OCI-LY3 (cell line): ENCODE measurements at regions not wholly inside any gene's neighbourhood (a gene's known extent, or its start where the extent isn't known, plus 50 kb on each side); places are given as distances from the start of the nearest gene placed in this dataset.

ENCODE experiments used
- H2AFZ ChIP-seq: fragments of 200-600, 300-600 bp; shearing (Covaris generic); 2 replicates; pipeline ENCODE4 v1.6.0; 2014; ENCODE audit warnings: antibody characterized with exemption, low read depth, low read length
- H3K27ac ChIP-seq: fragments of 200-600, 300-600 bp; sonication (generic); 2 replicates; pipeline ENCODE4 v1.5.1; 2014; ENCODE audit warnings: mild to moderate bottlenecking, low read length, moderate library complexity, mixed read lengths
- H3K27me3 ChIP-seq: fragments of 200-600, 300-600 bp; sonication (generic); 2 replicates; pipeline ENCODE4 v1.6.1; 2014; ENCODE audit warnings: low read depth, low read length, mixed read lengths
- H3K36me3 ChIP-seq: fragments of 200-600, 300-600 bp; sonication (generic); replicated peaks from 2 replicates; pipeline ENCODE3; 2014; ENCODE audit warnings: low read depth, low read length, mixed read lengths
- H3K4me1 ChIP-seq: fragments of 300-600, 200-600 bp; sonication (generic); 2 replicates; pipeline ENCODE4 v1.6.1; 2014; ENCODE audit warnings: low read length, mixed read lengths
- H3K4me2 ChIP-seq: fragments of 200-600, 300-600 bp; sonication (generic); 2 replicates; pipeline ENCODE4 v1.6.1; 2014; ENCODE audit warnings: low read length, mixed read lengths
- H3K4me3 ChIP-seq: fragments of 300-600, 200-600 bp; sonication (generic); 2 replicates; pipeline ENCODE4 v1.5.1; 2014; ENCODE audit warnings: antibody characterized with exemption, mild to moderate bottlenecking, low read length, moderate library complexity
- H3K79me2 ChIP-seq: fragments of 300-600, 200-600 bp; shearing (Covaris generic); 2 replicates; pipeline ENCODE4 v1.6.1; 2014; ENCODE audit warnings: mild to moderate bottlenecking, low read length, mixed read lengths
- H3K9ac ChIP-seq: fragments of 300-600, 200-600 bp; shearing (Covaris generic); 2 replicates; pipeline ENCODE4 v1.6.0; 2014; ENCODE audit warnings: mild to moderate bottlenecking, low read length, moderate library complexity
- H3K9me3 ChIP-seq: fragments of 200-600, 300-600 bp; shearing (Covaris generic); 2 replicates; pipeline ENCODE4 v1.6.1; 2014; ENCODE audit warnings: low read length, mixed read lengths; ENCODE audit not compliant: insufficient read depth
- H4K20me1 ChIP-seq: fragments of 200-600, 300-600 bp; sonication (generic); 2 replicates; pipeline ENCODE4 v1.6.1; 2016; ENCODE audit warnings: low read length, mixed read lengths; ENCODE audit not compliant: insufficient read depth
- CTCF ChIP-seq: fragments of 200-600, 300-600 bp; sonication (generic); IDR thresholded peaks from 2 replicates; pipeline ENCODE4 v1.5.1; 2014; ENCODE audit warnings: antibody characterized with exemption, low read length, low read depth
- EZH2phosphoT487 ChIP-seq: fragments of 200-600 bp; shearing (Covaris generic); IDR thresholded peaks from 2 replicates; pipeline ENCODE4 v1.6.1; 2018; ENCODE audit warnings: antibody characterized with exemption, mixed run types, low read depth

- Histone ChIP-seq H3K79me2 (no peaks in the 10 kb centered on the region), H3K9me3 (no peaks in the 10 kb centered on the region), H3K4me3 (no peak overlapping the region), H3K4me1 (no peaks in the 10 kb centered on the region), H2AFZ (no peak overlapping the region), H3K4me2 (no peak overlapping the region), H3K9ac (no peak overlapping the region), H4K20me1 (no peaks in the 10 kb centered on the region), H3K27ac (no peak overlapping the region), H3K27me3 (no peaks in the 10 kb centered on the region), H3K36me3 (no peaks in the 10 kb centered on the region)
- TF ChIP-seq CTCF (no peak), EZH2phosphoT487 (no peak)
Observed at GRCh38 chr5:159743234-159743633, 173.0 kb upstream of the ADRA1B start.

GRCh38 chr5:159746707-159747106, 169.6 kb upstream of the ADRA1B start:
- Histone ChIP-seq H3K27me3 (no peaks in the 10 kb centered on the region), H3K4me3 (no peak overlapping the region), H3K4me1 (no peaks in the 10 kb centered on the region), H2AFZ (no peak overlapping the region), H3K79me2 (no peaks in the 10 kb centered on the region), H3K9me3 (no peaks in the 10 kb centered on the region), H3K9ac (no peak overlapping the region), H4K20me1 (no peaks in the 10 kb centered on the region), H3K4me2 (no peak overlapping the region), H3K27ac (no peak overlapping the region), H3K36me3 (no peaks in the 10 kb centered on the region)
- TF ChIP-seq EZH2phosphoT487 (no peak), CTCF (no peak)

GRCh38 chr5:159749146-159749545, 167.1 kb upstream of the ADRA1B start:
- Histone ChIP-seq H3K4me1 (no peaks in the 10 kb centered on the region), H3K4me2 (no peak overlapping the region), H3K9me3 (no peaks in the 10 kb centered on the region), H3K36me3 (no peaks in the 10 kb centered on the region), H3K79me2 (no peaks in the 10 kb centered on the region), H2AFZ (no peak overlapping the region), H3K9ac (no peak overlapping the region), H3K4me3 (no peak overlapping the region), H3K27ac (no peak overlapping the region), H3K27me3 (no peaks in the 10 kb centered on the region), H4K20me1 (no peaks in the 10 kb centered on the region)
- TF ChIP-seq EZH2phosphoT487 (no peak), CTCF (no peak)

GRCh38 chr5:159750226-159750625, 166.1 kb upstream of the ADRA1B start:
- H3K36me3 ChIP-seq: no peaks in the 10 kb centered on the region
- H3K9me3 ChIP-seq: no peaks in the 10 kb centered on the region
- H2AFZ ChIP-seq: no peak overlapping the region
- no peak overlapping the region for H3K9ac ChIP-seq
- TF ChIP-seq CTCF (no peak), EZH2phosphoT487 (no peak)
- H3K4me3 ChIP-seq: no peak overlapping the region
- no peak overlapping the region for H3K27ac ChIP-seq
- H3K4me2 ChIP-seq: no peak overlapping the region
- no peaks in the 10 kb centered on the region for H3K4me1 ChIP-seq
- H3K79me2 ChIP-seq: no peaks in the 10 kb centered on the region
- H3K27me3 ChIP-seq: no peaks in the 10 kb centered on the region
- no peaks in the 10 kb centered on the region for H4K20me1 ChIP-seq
